ENCODE measurements at regions not wholly inside any gene's neighbourhood (a gene's known extent, or its start where the extent isn't known, plus 50 kb on each side); places are given as distances from the start of the nearest gene placed in this dataset.

DNA sequence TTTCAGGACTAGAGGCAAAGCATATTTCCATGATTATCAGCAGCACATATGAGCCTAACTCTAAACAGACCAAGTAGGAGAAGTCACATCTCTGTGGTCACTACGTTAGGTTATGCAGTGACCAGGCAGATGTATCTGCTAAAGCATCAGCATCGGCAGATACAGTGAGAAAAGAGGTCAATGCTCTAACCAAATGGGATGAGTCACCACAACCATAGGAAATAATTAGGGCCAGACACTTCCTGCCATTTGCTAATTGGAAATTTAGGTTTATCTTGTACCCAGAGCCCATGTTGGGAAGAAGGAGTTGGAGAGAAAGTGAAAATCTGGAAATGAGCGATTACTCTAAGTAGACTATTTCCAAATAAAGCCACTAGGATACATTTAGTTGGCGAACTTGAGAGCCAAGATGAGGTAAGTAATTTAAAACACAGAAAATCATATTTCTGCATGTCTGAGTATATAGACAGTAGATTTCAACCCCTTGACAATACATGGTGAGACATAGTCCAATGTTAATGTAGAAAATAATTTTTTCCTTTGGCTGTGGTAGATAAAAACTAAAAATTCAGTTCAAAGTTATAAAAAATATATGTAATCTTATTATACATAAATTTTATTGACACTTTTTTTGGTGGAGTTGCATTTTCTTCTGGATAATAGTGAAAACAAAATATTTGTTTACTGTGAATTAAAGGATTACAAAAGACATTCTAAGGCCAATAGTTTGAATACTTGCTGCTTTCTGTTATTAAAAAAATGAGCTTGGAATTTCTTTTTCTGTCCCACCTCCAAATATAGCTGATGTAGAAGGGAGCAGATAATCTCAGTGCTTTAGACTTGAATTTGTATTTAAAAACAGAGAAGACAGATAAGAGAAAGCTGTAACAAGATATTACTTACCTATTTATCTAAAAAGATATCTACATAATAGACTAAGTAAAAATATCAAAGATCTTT, 104.4 kb upstream of the CSNK1A1L start (continued):
- TF ChIP-seq, protein P1, sequence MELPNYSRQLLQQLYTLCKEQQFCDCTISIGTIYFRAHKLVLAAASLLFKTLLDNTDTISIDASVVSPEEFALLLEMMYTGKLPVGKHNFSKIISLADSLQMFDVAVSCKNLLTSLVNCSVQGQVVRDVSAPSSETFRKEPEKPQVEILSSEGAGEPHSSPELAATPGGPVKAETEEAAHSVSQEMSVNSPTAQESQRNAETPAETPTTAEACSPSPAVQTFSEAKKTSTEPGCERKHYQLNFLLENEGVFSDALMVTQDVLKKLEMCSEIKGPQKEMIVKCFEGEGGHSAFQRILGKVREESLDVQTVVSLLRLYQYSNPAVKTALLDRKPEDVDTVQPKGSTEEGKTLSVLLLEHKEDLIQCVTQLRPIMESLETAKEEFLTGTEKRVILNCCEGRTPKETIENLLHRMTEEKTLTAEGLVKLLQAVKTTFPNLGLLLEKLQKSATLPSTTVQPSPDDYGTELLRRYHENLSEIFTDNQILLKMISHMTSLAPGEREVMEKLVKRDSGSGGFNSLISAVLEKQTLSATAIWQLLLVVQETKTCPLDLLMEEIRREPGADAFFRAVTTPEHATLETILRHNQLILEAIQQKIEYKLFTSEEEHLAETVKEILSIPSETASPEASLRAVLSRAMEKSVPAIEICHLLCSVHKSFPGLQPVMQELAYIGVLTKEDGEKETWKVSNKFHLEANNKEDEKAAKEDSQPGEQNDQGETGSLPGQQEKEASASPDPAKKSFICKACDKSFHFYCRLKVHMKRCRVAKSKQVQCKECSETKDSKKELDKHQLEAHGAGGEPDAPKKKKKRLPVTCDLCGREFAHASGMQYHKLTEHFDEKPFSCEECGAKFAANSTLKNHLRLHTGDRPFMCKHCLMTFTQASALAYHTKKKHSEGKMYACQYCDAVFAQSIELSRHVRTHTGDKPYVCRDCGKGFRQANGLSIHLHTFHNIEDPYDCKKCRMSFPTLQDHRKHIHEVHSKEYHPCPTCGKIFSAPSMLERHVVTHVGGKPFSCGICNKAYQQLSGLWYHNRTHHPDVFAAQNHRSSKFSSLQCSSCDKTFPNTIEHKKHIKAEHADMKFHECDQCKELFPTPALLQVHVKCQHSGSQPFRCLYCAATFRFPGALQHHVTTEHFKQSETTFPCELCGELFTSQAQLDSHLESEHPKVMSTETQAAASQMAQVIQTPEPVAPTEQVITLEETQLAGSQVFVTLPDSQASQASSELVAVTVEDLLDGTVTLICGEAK (IDR thresholded peaks at IDR 0.05): no peak
- TF ChIP-seq, protein P1 (CRISPR knock-in tag; IDR thresholded peaks at IDR 0.05): no peak
- TF ChIP-seq TEAD2 (tag; IDR thresholded peaks at IDR 0.05) (no peak), GATAD2A (IDR thresholded peaks at IDR 0.05) (no peak)
